ENCODE measurements at regions not wholly inside any gene's neighbourhood (a gene's known extent, or its start where the extent isn't known, plus 50 kb on each side); places are given as distances from the start of the nearest gene placed in this dataset.
"Not testable (repeated sequence)": the region's sequence is repeated elsewhere in the genome, so short reads cannot be mapped to it uniquely, and the experiment has no call there.

GRCh38 chr14:61168141-61168540 is 113.0 kb downstream of the TMEM30B start:
- DNase-seq (ENCODE audit: low read depth in 3 of 3), result no peak

- DNase-seq (ENCODE audit: low read depth in 3 of 3), result no peak
These were observed 113.5 kb downstream of the TMEM30B start for GRCh38 chr14:61167642-61168041.

- no peak for DNase-seq (ENCODE audit: low read depth in 3 of 3)
These were observed 120.3 kb downstream of the TMEM30B start for GRCh38 chr14:61160798-61161197.

GRCh38 chr14:61154641-61155040 is 126.5 kb downstream of the TMEM30B start:
- DNase-seq (ENCODE audit: low read depth in 3 of 3), result no peak

- no peak for DNase-seq (ENCODE audit: low read depth in 3 of 3)
These were observed 127.1 kb downstream of the TMEM30B start for GRCh38 chr14:61153914-61154545.

GRCh38 chr14:61153431-61153830 is 127.7 kb downstream of the TMEM30B start:
- DNase-seq (ENCODE audit: low read depth in 3 of 3), result no peak

- DNase-seq (ENCODE audit: low read depth in 3 of 3), result no peak
These were observed 128.2 kb downstream of the TMEM30B start for GRCh38 chr14:61152851-61153364.

- no peak for DNase-seq (ENCODE audit: low read depth in 3 of 3)
These were observed 129.9 kb downstream of the TMEM30B start for GRCh38 chr14:61151251-61151650.

GRCh38 chr14:61150851-61151250 is 130.3 kb downstream of the TMEM30B start:
- no peak for DNase-seq (ENCODE audit: low read depth in 3 of 3)

- no peak for DNase-seq (ENCODE audit: low read depth in 3 of 3)
These were observed 131.2 kb downstream of the TMEM30B start for GRCh38 chr14:61149896-61150295.

GRCh38 chr14:61148742-61149350 is 132.3 kb downstream of the TMEM30B start:
- no peak for DNase-seq (ENCODE audit: low read depth in 3 of 3)

- no peak for DNase-seq (ENCODE audit: low read depth in 3 of 3)
These were observed 133.1 kb downstream of the TMEM30B start for GRCh38 chr14:61147831-61148549.

- DNase-seq (ENCODE audit: low read depth in 3 of 3), result no peak
These were observed 133.7 kb downstream of the TMEM30B start for GRCh38 chr14:61147381-61147821.

GRCh38 chr14:61146899-61147298 is 134.2 kb downstream of the TMEM30B start:
- no peak for DNase-seq (ENCODE audit: low read depth in 3 of 3)

- DNase-seq (ENCODE audit: low read depth in 3 of 3), result no peak
These were observed 135.1 kb downstream of the TMEM30B start for GRCh38 chr14:61145903-61146481.

- DNase-seq (ENCODE audit: low read depth in 3 of 3), result no peak
These were observed 135.9 kb downstream of the TMEM30B start for GRCh38 chr14:61145034-61145902.

GRCh38 chr14:61144117-61145033 is 136.8 kb downstream of the TMEM30B start:
- not testable (repeated sequence) for DNase-seq (ENCODE audit: low read depth in 3 of 3)

GRCh38 chr14:61140872-61141271 is 140.3 kb downstream of the TMEM30B start:
- DNase-seq (ENCODE audit: low read depth in 3 of 3), result no peak

GRCh38 chr14:61140271-61140670 is 140.9 kb downstream of the TMEM30B start:
- no peak for DNase-seq (ENCODE audit: low read depth in 3 of 3)

GRCh38 chr14:61139006-61139599 is 142.0 kb downstream of the TMEM30B start:
- no peak for DNase-seq (ENCODE audit: low read depth in 3 of 3)
